ENCODE measurements at regions not wholly inside any gene's neighbourhood (a gene's known extent, or its start where the extent isn't known, plus 50 kb on each side); places are given as distances from the start of the nearest gene placed in this dataset.

GRCh38 chr6:126904176-126904575 is 214.3 kb upstream of the RSPO3 start:
- TF ChIP-seq POLR2A (IDR thresholded peaks at IDR 0.05; ENCODE audit: low read depth, low read length) (no peak), CEBPB (IDR thresholded peaks at IDR 0.05; ENCODE audit: low read depth, low read length) (no peak), CTCF (conservative IDR thresholded peaks at IDR 0.05; ENCODE audit: low read depth, low read length) (no peak), MXI1 (IDR thresholded peaks at IDR 0.05; ENCODE audit: borderline replicate concordance, low read depth, low read length) (no peak), RAD21 (IDR thresholded peaks at IDR 0.05; ENCODE audit: low read length) (no peak), FOS (IDR thresholded peaks at IDR 0.05; ENCODE audit: low read depth, low read length) (no peak)
